ENCODE measurements at regions not wholly inside any gene's neighbourhood (a gene's known extent, or its start where the extent isn't known, plus 50 kb on each side); places are given as distances from the start of the nearest gene placed in this dataset.
"Not testable (repeated sequence)": the region's sequence is repeated elsewhere in the genome, so short reads cannot be mapped to it uniquely, and the experiment has no call there.

DNA sequence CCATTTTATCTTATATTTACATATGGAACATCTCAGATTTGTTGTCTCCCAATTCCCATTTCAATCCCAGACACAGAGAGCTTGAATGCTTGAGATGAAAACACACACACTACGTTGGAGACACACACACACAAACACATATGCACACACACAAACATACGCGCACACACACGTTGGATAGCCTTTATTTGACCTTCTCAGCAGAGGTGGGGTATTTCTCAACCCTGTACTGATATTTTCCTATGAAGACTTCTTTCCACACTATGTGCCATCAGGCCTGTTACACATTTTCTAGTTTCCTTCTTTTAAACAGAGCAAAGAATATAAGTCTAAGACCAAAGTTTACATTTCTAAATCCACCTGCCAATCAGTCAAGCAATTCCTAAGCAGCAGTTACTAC is 291.0 kb downstream of the TAF11L14 start:
- TF ChIP-seq JUND (IDR thresholded peaks at IDR 0.05; ENCODE audit: low read depth) = no peak
- no peak for DNase-seq (ENCODE audit: low read depth in 1 of 2, low spot score in 1 of 2)
- in situ Hi-C loops (cut with HindIII; ENCODE audit: low pct_unique_long_range_greater_than_20kb, low sequenced_read_pairs) = no loop called here

DNA sequence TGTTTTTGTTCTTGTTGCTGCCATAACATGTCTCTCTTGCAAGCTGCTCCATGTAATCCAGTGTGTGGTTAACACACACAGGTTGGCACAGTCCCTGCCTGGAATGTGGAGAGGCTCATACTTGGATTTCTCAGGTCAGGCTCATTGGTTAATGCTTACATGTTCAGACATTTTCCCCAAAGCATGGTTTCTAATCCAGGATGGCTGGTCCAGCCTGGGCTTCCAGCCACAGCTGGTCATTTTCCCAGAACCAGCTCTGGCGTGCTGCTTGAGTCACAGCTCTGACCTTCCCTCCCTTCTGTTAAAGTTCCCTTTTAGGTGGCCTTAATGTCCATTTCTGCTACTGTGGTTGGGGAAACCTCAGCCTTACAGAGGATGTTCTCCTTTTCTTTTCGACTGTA is 294.3 kb downstream of the TAF11L14 start:
- no peak for TF ChIP-seq JUND (IDR thresholded peaks at IDR 0.05; ENCODE audit: low read depth)
- in situ Hi-C loops (cut with HindIII; ENCODE audit: low pct_unique_long_range_greater_than_20kb, low sequenced_read_pairs) = no loop called here
- DNase-seq (ENCODE audit: low read depth in 1 of 2, low spot score in 1 of 2) = no peak

DNA sequence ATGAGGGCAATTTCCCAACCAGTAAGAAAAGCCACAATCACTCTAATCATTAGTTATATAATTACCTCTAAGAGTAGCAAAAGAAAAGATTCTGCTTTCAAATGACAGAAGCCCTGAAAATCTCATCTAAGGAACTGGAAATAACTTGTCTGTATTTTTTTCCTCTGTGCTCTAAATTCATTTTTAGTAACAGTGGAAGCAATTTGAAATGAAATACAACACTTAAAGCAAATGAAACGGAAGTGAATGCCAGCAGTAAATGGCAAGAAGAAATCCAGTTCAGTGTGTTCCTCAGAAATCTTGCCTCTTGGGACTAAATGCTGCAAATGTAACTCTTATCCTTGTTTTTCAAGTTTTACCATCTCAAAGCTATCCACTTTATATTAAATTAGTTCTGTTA is 294.9 kb downstream of the TAF11L14 start:
- in situ Hi-C loops (cut with HindIII; ENCODE audit: low pct_unique_long_range_greater_than_20kb, low sequenced_read_pairs) = no loop called here
- DNase-seq (ENCODE audit: low read depth in 1 of 2, low spot score in 1 of 2) = no peak
- TF ChIP-seq JUND (IDR thresholded peaks at IDR 0.05; ENCODE audit: low read depth) = no peak

DNA sequence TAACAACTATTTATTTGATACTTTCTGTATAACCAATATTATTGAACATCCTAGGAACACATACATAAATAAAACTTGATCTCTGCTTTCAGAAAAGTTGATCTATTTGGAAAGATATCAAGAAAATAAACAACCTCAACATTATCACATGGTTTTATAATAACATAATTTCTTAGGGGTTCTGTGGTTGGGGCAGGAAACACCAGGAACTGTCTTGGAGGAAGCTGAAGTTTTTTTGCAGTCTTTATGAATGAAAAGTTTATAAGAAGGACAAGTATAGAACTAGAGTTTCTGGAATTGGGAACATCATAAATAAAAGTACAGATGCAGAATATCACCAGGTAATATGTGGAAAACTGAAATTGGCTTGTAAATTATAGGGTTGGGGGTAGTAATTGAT is 296.1 kb downstream of the TAF11L14 start:
- in situ Hi-C loops (cut with HindIII; ENCODE audit: low pct_unique_long_range_greater_than_20kb, low sequenced_read_pairs) = no loop called here
- TF ChIP-seq JUND (IDR thresholded peaks at IDR 0.05; ENCODE audit: low read depth) = no peak
- DNase-seq (ENCODE audit: low read depth in 1 of 2, low spot score in 1 of 2) = no peak

DNA sequence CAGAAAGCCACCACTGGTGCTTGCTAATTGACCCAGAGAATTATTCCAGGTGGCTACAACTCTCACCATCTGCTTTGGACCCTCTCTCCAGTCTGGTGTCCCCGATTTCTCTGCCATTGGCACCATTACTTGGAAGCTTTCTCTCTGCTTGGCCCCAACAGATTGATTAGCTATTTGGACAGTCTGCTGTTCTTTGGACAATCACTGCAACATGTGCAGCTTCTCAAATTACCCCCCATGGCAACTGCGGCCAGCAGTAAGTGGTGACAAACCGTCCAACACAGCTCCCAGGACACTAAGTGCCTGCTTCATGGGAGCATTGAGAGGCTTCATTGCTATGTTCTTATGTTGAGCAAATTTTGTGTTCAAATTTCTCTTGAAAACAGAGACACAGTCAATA is 309.8 kb downstream of the TAF11L14 start:
- no peak for TF ChIP-seq JUND (IDR thresholded peaks at IDR 0.05; ENCODE audit: low read depth)
- DNase-seq (ENCODE audit: low read depth in 1 of 2, low spot score in 1 of 2) = no peak
- in situ Hi-C loops (cut with HindIII; ENCODE audit: low pct_unique_long_range_greater_than_20kb, low sequenced_read_pairs) = no loop called here

DNA sequence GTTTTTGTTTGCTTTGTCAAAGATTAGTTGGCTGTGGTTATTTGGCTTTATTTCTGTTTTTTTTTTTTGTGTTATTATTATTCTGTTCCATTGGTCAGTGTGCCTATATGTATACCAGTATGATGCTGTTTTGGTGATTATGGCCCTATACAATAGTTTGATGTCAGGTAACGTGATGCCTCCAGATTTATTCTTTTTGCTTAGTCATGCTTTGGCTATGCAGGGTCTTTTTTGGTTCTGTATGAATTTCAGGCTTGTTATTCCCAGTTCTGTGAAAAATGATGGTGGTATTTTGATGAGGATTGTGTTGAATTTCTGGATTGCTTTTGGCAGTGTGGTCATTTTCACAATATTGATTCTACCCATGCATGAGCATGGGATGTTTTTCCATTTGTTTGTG is 312.8 kb downstream of the TAF11L14 start:
- no peak for DNase-seq (ENCODE audit: low read depth in 1 of 2, low spot score in 1 of 2)
- in situ Hi-C loops (cut with HindIII; ENCODE audit: low pct_unique_long_range_greater_than_20kb, low sequenced_read_pairs) = no loop called here
- no peak for TF ChIP-seq JUND (IDR thresholded peaks at IDR 0.05; ENCODE audit: low read depth)

DNA sequence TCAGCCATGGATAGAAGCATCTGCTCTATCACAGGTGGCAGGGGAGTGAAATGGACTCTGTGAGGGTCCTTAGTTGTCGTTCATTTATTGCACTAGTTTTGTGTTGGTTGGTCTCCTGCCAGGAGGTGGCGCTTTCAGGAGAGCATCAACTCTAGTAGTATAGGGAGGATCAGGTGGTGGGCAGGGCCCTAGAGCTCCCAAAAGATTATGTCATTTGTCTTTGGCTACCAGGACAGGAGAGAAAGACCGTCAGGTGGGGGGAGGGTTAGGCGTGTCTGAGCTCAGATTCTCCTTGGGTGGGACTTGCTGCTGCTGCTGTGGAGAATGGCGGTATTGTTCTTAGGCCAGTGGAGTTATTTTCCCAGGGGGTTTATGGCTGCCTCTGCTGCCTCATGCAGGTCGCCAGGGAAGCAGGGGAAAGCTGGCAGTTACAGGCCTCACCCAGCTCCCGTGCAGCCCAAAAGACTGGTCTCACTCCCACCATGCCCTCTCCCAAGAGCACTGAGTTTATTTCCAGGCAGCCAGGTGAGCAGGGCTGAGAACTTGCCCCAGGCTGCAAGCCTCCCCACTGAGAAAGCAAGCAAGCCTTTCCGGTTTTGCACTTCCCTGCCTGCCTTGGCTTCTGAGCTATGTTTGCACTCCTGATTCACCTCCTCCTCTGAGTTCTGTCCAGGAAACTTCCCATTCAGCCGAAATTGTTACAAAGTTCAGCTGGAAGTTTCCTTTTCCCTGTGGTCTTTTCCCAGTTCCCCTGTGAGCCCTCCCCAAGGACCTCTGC is 317.3 kb downstream of the TAF11L14 start:
- in situ Hi-C loops (cut with HindIII; ENCODE audit: low pct_unique_long_range_greater_than_20kb, low sequenced_read_pairs) = no loop called here
- peak; percentile 18 to 94 for DNase-seq (ENCODE audit: low read depth in 1 of 2, low spot score in 1 of 2)
- TF ChIP-seq JUND (IDR thresholded peaks at IDR 0.05; ENCODE audit: low read depth) = no peak

DNA sequence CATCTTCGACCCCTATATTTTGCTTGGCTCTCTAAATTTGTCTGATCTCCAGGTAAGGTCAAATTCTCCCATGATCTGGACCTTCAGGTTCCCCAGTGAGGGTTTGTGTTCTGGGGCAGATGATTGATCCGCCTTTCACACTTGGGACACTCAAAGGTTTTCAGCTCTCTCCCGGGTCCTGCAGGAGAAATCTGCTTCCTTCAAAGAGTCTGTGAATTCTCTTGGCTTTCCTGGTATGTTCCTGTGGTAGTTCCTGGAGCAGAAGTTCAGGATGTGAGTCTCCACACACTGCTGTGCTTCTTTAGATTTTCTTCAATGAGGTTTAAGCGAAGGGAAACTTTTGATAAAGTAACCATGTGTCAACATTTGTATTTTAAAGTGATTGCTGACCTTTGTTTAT is 318.0 kb downstream of the TAF11L14 start:
- in situ Hi-C loops (cut with HindIII; ENCODE audit: low pct_unique_long_range_greater_than_20kb, low sequenced_read_pairs) = no loop called here
- no peak for TF ChIP-seq JUND (IDR thresholded peaks at IDR 0.05; ENCODE audit: low read depth)
- DNase-seq (ENCODE audit: low read depth in 1 of 2, low spot score in 1 of 2) = peak in 1 of 2 experiments; percentile 46

DNA sequence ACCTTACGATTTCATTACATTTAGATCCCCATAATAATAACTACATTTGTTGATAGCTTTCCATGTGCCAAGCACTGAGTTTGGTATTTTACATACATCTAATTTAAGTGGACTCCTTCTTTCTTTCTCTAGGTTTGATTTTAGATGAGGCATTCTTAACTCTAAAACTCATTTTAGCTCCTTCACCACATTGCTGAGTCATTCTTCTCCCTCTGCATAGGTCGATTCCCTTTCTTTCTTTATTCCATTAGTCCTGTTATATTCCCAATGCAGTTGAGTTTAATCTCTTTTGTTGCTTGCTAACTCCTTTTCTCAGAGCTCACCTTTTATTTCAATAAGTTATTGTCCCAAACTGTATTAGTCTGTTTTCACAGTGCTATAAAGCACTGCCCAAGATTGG is 329.8 kb downstream of the TAF11L14 start:
- no peak for TF ChIP-seq JUND (IDR thresholded peaks at IDR 0.05; ENCODE audit: low read depth)

DNA sequence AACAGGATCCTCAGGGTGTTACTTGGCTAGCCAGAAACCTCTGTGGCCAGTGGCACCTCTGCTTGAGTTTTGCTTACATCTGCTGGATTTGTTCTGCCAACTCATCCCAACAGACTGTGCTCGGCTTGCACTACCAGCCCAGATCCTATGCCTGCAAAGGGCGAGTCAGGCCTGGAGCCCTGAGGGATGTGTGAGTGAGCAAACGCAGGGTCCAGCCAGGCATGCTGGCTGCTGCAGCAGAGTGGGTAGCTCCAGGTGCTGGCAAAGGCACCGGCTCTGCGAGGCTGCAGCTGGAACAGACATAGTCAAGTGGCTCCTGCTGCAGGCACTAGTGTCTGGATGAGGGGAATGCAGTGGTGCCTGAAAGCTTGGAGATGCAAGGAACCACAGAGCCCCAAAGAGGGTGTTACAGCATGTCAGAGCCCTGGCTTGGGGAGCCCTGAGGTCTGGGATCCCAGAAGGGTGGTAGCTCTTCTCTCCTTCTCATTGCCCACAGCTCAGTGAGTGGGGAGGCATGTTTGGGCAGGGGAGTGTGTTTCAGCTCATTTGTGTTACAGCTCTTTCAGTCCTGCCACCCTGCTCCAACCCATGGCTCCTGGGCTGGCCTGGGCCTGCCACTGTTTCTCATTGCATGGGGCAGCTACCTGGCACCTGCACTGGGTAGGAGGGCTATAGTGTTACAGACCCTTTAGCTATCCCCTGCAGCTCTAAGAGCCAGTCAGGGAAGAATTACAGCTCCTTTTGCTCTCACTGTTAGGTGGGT is 332.6 kb downstream of the TAF11L14 start:
- DNase-seq (ENCODE audit: low read depth in 1 of 2, low spot score in 1 of 2) = no peak
- no peak for TF ChIP-seq JUND (IDR thresholded peaks at IDR 0.05; ENCODE audit: low read depth)
- in situ Hi-C loops (cut with HindIII; ENCODE audit: low pct_unique_long_range_greater_than_20kb, low sequenced_read_pairs) = no loop called here

More for the DNA sequence above, 329.8 kb downstream of the TAF11L14 start:
- in situ Hi-C loops (cut with HindIII; ENCODE audit: low pct_unique_long_range_greater_than_20kb, low sequenced_read_pairs) = no loop called here
- no peak for DNase-seq (ENCODE audit: low read depth in 1 of 2, low spot score in 1 of 2)

DNA sequence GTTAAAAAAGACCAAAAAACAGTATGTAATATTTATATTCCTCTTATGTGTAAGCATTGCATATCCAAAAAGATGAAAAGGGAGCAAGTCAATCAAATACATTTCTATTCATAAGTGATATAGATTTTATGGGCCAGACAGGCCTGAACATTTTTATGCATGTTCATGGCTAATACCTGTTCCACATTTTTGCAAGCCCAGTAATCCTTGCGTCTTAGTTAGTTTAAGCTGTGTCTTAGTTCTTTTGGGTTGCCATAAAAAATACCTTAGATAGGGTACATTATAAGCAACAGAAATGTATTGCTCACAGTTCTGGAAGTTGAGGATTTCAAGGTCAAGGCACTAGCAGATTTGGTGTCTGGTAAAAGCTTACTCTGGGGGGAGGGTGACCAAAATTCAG is 342.1 kb downstream of the TAF11L14 start:
- in situ Hi-C loops (cut with HindIII; ENCODE audit: low pct_unique_long_range_greater_than_20kb, low sequenced_read_pairs) = no loop called here
- no peak for DNase-seq (ENCODE audit: low read depth in 1 of 2, low spot score in 1 of 2)
- TF ChIP-seq JUND (IDR thresholded peaks at IDR 0.05; ENCODE audit: low read depth) = no peak

DNA sequence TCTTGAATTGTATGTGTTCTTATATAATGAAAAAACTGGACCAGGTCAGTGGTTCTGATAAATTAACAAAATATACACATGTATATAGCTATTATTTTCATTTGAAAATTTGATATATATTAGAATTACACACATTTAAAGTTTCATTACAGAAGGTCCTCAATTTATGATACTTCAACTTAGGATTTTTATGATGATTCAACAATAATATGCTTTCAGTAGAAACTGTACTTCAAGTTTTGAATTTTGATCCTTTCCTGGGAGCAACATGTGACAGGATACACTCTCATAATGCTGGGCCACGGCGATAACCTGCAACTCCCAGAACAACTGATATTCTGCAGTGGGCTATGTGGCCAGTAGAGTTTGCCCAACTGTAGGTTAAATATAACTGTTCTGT is 344.7 kb downstream of the TAF11L14 start:
- in situ Hi-C loops (cut with HindIII; ENCODE audit: low pct_unique_long_range_greater_than_20kb, low sequenced_read_pairs) = no loop called here
- no peak for DNase-seq (ENCODE audit: low read depth in 1 of 2, low spot score in 1 of 2)
- TF ChIP-seq JUND (IDR thresholded peaks at IDR 0.05; ENCODE audit: low read depth) = no peak

DNA sequence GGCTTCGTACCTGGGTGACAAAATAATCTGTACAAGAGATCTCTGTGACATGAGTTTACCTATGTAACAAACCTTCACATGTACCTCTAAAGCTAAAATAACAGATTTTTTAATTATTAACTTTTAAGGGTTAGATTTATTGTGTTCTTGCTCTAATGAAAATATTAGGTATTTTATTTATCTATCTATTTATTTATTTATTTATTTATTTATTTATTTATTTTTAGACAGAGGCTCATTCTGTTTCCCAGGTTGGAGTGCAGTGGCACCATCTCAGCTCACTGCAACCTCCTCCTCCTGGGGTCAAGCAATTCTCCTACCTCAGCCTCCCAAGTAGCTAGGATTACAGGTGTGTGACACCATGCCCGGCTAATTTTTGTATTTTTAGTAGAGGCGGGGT is 348.4 kb downstream of the TAF11L14 start:
- DNase-seq (ENCODE audit: low read depth in 1 of 2, low spot score in 1 of 2); in situ Hi-C loops (cut with HindIII; ENCODE audit: low pct_unique_long_range_greater_than_20kb, low sequenced_read_pairs): not testable (repeated sequence)

Measured in T47D (cell line).